GM21367 (cell line): ENCODE measurements at regions not wholly inside any gene's neighbourhood (a gene's known extent, or its start where the extent isn't known, plus 50 kb on each side); places are given as distances from the start of the nearest gene placed in this dataset.

ENCODE experiments used
- ATAC-seq: cut with Tn5 transposase; IDR thresholded peaks from one replicate; pipeline ENCODE4 v1.9.1; 2021; ENCODE audit not compliant: unreplicated experiment

- ATAC-seq: no peak
These were observed 393.4 kb downstream of the SEC14L1 start for GRCh38 chr17:77534137-77534536.

- no peak for ATAC-seq
These were observed 394.7 kb downstream of the SEC14L1 start for GRCh38 chr17:77535435-77535834.

- ATAC-seq: no peak
These were observed 395.1 kb downstream of the SEC14L1 start for GRCh38 chr17:77535892-77536291.

GRCh38 chr17:77537566-77537965 is 396.8 kb downstream of the SEC14L1 start:
- ATAC-seq: no peak

GRCh38 chr17:77540531-77540930 is 399.8 kb downstream of the SEC14L1 start:
- ATAC-seq: no peak

GRCh38 chr17:77540975-77541374 is 400.2 kb downstream of the SEC14L1 start:
- no peak for ATAC-seq

GRCh38 chr17:77542011-77542410 is 401.2 kb downstream of the SEC14L1 start:
- no peak for ATAC-seq

GRCh38 chr17:77542551-77543490 is 402.1 kb downstream of the SEC14L1 start:
- ATAC-seq: no peak

- no peak for ATAC-seq
These were observed 403.0 kb downstream of the SEC14L1 start for GRCh38 chr17:77543801-77544200.

GRCh38 chr17:77544347-77545110 is 403.8 kb downstream of the SEC14L1 start:
- no peak for ATAC-seq

GRCh38 chr17:77546772-77547241 is 406.0 kb downstream of the SEC14L1 start:
- ATAC-seq: no peak

GRCh38 chr17:77548967-77549366 is 408.2 kb downstream of the SEC14L1 start:
- no peak for ATAC-seq

- no peak for ATAC-seq
These were observed 408.7 kb upstream of the TNRC6C start for GRCh38 chr17:77549726-77550366.

GRCh38 chr17:77553459-77554066 is 404.9 kb upstream of the TNRC6C start:
- ATAC-seq: no peak

GRCh38 chr17:77555121-77555591 is 403.3 kb upstream of the TNRC6C start:
- no peak for ATAC-seq

GRCh38 chr17:77555741-77556291 is 402.7 kb upstream of the TNRC6C start:
- no peak for ATAC-seq

GRCh38 chr17:77556383-77557061 is 402.0 kb upstream of the TNRC6C start:
- ATAC-seq: no peak

- ATAC-seq: no peak
These were observed 399.5 kb upstream of the TNRC6C start for GRCh38 chr17:77558846-77559626.

- no peak for ATAC-seq
These were observed 398.1 kb upstream of the TNRC6C start for GRCh38 chr17:77560381-77560780.
